Left ventricle myocardium superior (tissue), 1 donor: ENCODE measurements at regions not wholly inside any gene's neighbourhood (a gene's known extent, or its start where the extent isn't known, plus 50 kb on each side); places are given as distances from the start of the nearest gene placed in this dataset.

Source experiments
- ATAC-seq: fragments of 200-7000 bp; cut with Tn5 transposase; one replicate; pipeline ENCODE4 v1.9.1; 2020; ENCODE audit warnings: mild to moderate bottlenecking, moderate library complexity
- DNase-seq: peaks from one replicate; pipeline ENCODE4 v3.0.0-alpha.2; 2020
- intact Hi-C: fragments of 100-400 bp; cut with micrococcal nuclease; formaldehyde crosslinking; loops from one replicate; pipeline ENCODE4 v1.11.0; 2022
- donor health status: DM: no; HTN: yes; CAD: no; lungs with severe emphysema.

DNA sequence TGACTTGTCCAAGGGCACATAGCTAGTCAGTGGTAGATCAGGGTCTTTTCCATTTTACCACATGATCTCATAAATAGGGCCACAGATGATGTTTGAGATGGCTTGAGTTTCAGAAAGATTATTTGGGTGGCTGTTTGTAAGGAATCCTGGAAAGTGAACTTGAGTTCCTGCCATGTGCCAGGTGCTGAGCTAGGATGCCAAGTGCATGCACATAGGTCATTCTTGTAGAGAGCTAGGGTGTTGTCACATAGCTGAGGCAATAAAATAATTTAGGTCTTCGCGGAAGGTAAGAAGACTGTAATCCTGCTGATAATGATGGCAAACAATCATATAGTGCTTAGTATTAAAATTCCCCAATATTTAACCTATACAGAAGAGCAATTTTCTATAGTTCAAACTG is 1162.6 kb upstream of the TENM4 start:
- ATAC-seq (no peak), DNase-seq (no peak)
- intact Hi-C loops, result no loop called here

DNA sequence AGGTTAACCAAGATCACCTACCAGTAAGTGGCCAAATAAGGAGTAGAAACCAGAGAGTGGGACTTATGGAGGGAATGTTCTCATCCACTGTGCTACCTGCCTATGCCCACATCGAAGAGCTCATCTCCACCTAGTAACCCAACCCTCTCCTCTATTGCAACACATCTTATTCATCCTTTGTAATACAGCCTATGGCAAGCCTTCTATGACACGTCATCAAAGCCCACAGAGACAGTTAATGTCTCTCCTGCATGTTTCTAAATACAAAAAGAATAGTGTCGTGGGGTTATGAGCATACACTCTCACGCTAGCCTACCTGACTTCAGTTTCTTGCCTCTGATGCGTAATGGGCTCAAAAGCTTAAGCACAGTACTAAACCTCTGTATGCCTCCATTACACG is 1158.1 kb upstream of the TENM4 start:
- intact Hi-C loops, result no loop called here
- DNase-seq (no peak), ATAC-seq (no peak)

DNA sequence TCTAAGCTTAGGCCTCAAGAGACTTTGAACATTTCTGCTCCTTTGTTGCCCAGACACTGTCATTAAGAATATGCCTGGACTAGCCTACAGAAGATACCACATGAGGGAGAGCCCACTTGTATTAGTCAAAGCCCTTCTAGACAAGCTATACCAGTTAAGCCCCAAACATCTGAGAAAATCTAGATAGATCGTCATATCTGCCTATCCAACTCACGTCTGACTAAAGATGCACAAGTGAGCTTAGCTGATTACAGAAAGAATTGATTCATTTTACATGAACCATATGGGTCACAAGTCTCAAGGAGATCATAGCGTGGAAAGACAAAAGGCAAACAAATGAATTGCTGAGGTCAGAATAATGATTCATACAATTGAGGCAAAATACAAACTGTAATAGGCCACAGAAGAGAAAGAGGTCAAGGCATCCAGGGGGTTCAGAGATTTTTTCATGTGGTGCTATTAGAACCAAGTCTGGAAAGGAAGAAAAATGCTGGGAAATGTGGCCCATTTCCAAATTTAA is 1155.5 kb upstream of the TENM4 start:
- ATAC-seq, result no peak
- DNase-seq, result no peak
- intact Hi-C loops, result no loop called here

DNA sequence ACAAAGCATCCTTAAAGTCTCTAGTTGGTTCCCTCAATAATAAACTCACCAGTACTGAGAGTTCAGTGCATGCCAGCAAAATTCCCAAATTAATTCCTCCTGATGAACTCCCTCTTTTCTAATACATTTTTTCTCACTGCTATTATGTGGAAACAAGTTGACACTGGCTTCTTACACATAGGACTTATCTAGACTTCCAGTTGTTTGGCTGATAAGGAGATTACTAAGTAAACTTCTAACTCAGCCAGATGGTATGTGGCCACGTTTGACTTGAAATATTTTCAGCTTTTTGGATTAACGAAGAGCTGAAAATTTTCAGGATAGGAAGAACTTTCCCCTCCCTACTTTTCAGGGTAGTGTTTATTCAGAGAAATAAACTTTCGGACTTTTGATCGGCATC is 1154.2 kb upstream of the TENM4 start:
- DNase-seq, result no peak
- intact Hi-C loops, result no loop called here

DNA sequence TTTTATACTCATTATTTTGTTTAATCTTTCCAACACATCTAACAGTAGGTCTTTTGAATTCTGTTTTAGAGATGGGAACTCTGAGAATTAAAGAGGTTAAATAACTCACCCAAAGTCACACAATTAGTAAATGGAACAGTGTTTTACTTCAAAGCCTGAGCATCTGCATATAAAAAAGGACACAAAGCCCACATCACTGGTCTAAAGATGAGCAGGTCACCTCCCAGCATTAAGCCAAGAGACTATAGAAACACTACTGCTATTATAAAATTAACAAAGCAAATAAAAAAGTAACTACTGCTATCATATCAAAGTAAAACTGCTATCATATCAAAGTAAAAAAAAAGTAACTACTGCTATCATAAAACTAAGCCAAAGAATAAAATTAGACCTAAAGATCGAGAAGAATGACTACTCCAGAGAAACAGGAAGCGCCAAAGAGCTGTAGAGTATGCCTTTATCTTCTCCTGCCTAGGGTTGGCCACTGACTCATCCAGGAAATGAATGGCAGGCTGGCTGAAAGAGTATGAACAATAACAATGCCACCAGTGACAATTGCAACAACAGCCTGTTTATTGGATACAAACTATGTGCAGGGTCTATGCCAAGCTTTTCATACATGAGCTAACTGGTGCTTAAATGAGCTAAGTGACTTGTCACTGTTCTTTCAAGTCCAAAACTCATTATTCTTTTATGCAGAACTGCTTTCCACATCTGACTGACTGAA is 1153.0 kb upstream of the TENM4 start:
- DNase-seq (no peak), ATAC-seq (peak; percentile 20)
- intact Hi-C loops, result no loop called here

More for the DNA sequence above, 1154.2 kb upstream of the TENM4 start:
- ATAC-seq, result peak; percentile 69

DNA sequence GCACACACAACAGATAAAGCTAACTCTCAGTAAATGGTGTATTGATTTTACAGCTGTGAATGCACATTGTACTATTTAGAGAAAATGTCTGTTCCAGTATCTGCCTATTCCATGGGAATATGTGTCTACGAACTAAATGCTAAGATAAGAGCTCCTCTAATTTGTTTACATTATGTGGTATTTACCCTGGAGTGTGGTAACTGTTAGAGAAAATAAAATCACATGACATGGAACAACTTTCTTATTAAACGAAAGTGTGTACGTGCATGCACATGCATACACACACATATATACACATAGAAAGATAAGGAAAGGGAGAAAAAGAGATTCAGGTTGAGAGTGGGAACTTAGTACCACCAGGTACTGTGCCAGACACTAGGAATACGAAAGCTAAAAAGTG is 1151.7 kb upstream of the TENM4 start:
- DNase-seq (no peak), ATAC-seq (no peak)
- intact Hi-C loops, result no loop called here

DNA sequence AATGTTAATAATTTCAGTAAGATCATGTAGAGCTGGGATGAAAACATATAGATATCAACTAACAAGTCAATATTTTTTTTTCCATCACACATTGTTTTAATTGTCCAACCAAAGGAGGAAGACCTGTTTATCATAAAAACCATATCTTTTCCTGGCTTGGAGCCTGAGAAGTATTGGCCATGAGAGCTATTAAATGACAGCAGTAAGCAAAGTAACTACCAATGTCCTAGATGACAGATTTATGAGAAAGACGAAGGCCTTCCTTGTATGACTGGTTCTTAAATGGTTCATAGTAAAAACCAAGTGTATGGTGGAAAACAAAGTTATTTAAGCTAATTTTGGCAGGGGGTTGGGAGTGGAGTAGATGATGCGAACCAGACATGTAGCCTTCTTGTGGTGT is 1147.1 kb upstream of the TENM4 start:
- DNase-seq, result no peak
- intact Hi-C loops, result no loop called here
- ATAC-seq, result no peak

DNA sequence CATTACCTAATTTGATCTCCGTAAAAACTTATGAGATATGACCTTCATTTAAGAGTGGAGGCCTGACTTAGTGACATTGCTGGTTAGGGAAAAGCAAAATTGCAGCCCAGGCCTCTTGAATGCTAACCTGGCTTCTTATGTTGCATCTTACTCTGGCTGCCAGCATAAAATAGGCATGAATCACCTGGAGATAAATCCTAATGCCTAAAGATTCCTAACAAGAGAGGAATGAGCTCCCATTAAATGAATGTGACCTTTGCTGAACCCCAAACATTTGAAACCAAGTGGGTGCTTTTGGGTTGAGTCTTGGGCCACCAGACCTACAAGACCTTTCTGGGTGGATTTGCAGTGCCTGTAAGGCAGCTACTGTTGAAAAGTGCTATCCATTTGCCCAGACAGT is 1145.6 kb upstream of the TENM4 start:
- ATAC-seq (no peak), DNase-seq (no peak)
- intact Hi-C loops, result no loop called here

DNA sequence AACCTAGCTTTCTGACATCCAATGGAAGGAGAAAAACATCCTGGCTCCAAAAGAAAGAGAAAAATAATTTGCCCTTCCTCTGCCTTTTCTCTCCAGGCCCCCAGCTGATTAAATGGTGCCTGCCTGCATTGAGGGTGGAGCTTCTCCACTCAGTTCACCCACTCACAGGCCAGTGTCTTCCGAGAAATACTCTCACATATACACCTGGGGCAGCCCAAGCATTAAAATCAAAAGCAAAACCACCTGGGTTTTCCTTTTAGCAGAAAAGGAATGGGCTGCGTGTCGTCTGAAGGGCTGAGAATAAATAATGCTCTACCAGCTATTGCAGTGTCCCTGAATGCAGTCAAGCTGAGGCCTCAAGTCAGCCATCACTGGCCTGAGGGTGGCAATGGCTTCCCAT is 1143.8 kb upstream of the TENM4 start:
- DNase-seq, result no peak
- intact Hi-C loops, result no loop called here
- ATAC-seq, result no peak

DNA sequence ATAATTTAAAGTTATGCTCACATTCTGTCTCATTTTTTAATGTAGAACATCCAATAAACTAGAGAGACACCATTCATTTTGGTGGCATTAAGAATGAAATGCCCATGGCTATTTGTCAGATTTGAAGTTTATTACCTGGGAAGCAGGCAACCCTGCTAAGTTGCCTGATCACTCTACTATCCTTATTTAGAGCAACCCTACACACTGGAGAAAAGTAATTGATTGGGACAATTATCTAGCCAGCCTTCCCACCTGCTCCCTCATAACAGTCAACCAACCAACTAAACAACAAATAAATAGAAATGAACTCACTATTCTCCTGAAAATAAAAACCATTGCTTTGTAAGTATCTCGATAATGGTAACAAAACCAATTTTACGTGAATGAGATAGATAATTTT is 1129.0 kb upstream of the TENM4 start:
- intact Hi-C loops, result no loop called here
- DNase-seq (no peak), ATAC-seq (no peak)

DNA sequence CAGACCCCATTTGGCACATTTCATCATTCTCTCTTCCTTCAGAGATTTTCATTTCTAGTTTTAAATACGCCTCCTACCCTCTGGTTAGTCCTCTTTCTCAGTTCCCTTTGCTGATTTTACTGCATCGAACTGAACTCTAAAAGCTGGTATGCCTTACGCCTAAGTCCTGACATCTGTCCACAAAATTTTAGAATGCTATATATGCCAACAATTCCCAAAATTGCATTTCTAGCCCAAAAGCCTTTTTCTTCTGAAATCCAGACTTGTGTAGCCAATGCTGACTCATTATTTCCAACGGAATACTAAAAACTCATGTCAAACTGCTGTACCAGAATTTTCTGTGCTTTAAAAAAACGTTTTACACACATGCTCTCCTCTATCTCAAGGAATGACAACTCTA is 1124.4 kb upstream of the TENM4 start:
- DNase-seq (no peak), ATAC-seq (no peak)
- intact Hi-C loops, result no loop called here

DNA sequence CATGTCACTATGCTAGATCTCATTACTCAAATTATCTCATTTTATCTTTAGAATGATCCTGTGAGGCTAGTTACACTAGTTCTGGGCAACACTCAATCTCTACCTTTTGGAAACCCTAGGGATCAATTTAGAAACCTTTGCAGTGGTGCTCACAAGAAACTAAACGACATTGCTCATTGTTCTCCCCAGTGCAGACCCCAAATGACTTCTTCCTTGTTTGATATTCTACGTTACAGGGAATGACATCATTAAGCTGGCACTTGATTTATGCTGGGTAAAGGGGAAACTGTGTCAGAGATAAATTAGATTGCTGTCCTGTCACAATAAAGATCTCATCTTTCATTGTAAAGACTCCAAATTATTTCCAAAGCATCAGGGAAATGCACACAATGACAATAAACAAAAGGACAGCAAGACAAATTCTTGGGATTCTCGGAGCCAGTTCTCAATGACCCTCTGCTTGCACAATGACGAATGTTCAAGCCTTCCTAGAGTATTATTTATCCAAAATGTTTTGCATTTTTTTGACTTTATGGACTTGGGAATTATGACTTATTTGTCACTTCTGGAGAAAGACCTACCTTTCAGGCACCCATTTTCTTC is 1121.8 kb upstream of the TENM4 start:
- no peak for DNase-seq
- intact Hi-C loops, result no loop called here
- ATAC-seq, result no peak

DNA sequence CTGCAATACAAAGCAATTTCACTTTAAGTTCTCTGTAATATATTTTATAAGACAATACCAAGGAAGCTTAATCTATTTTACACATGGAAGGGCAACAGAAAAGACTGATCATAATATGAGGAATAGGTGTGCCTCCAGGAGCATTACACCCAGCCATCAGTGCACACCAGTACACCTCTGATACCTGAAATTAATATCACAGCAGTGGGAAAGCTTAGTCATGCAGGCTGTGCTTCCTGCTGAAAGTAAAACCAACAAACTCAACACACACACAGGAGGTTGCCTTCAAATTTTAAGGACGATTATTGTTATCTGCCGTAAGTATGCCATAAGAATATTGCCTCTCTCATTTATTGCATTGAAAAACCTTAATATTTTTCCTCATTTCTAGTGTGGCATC is 1119.1 kb upstream of the TENM4 start:
- intact Hi-C loops, result no loop called here
- DNase-seq (no peak), ATAC-seq (no peak)

DNA sequence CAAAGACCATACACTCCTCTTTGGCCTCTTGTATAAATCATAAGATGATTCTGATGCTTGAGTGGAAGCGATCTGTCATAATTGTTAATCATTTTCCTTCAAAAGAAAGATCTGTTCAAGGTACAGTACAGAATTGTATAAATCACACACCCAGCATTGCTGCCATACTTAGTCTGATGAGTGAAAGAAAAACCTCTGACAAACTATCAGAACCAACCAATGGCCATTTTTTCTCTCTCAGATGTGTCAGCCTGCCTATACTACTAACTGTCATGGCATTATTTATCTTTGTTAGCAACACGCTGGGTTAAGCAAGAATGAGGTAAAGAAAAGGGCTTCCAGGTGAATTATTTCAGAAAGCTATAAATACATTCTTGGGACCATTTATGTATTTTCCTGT is 1112.7 kb upstream of the TENM4 start:
- ATAC-seq (no peak), DNase-seq (no peak)
- intact Hi-C loops, result no loop called here

DNA sequence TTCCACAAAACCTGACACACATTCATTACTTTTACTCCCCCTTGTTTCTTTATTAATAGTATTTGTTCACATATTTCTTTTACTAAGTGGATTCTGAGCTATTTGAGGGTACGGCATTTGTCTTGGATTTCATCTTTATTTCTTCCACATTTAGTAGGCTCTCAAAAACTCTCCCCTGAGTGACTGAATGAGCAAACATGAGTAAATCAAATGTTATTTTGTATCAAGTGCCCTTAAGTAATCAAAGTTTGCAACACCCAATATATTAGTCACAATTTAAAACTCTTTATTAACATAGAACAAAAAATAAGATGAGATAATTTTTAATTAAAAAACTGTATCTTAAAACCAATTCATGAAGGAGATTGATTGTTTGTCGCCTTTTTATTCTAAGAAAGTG is 1101.9 kb upstream of the TENM4 start:
- intact Hi-C loops, result no loop called here
- ATAC-seq, result no peak
- DNase-seq, result no peak

DNA sequence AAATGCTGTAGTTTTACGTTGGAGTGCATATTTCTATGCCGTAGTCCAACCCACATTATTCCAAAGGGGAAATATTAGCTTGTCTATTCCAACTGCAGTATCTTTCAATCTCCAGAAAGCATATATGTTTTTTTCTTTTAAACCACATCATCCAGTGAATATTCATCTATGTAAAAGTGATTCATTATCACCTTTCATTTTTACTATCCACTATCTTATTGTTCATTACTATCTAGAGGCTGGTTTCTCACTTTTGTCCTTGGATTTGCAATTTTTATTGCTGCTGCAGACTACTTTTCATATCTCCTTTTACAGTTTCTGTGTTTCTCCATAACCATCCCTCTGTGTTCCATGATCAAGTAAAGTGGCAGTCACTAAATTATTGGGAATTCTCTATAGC is 1097.2 kb upstream of the TENM4 start:
- intact Hi-C loops, result no loop called here
- DNase-seq, result no peak
- no peak for ATAC-seq

DNA sequence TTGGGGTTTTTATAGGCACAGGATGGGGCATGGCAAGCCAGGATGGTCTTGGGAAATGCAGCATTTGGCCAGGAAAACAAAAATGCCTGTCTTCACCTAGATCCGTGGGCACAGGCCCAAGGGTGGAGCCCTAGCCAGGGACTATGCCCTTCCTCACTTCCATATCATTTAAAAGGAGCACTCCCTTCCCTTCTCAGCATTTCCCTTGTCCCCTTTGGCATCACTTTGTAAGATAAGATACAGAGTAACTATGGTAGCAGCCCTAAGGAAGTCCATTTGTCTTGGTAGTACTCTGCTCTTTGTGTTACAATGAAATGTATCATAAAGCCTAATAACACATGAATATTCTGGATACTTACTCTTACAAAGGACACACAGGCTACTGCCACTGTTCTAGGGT is 1092.6 kb upstream of the TENM4 start:
- no peak for DNase-seq
- ATAC-seq, result no peak
- intact Hi-C loops, result no loop called here

DNA sequence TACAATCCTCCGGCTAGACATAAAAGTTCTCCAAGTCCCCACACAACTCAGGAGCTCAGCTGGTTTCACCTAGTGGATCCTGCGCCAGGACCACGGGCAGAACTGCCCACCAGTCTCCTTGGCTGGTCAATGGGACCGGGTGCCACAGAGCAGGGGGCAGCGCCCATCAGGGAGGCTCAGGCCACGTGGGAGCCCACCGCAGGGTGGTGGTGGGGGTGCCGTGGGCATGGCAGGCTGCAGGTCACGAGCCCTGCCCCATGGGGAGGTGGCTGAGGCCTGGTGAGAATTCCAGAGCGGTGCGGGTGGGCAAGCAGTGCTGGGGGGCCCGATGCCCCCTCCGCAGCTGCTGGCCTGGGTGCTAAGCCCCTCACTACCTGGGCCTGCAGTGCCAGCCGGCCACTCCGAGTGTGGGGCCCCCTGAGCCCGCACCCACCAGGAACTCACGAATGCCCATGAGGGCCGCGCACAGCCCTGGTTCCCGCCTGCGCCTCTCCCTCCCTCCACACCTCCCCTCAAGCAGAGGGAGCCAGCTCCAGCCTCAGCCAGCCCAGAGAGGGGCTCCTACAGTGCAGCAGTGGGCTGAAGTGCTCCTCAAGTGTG is 1091.9 kb upstream of the TENM4 start:
- intact Hi-C loops, result no loop called here
- ATAC-seq (no peak), DNase-seq (no peak)

DNA sequence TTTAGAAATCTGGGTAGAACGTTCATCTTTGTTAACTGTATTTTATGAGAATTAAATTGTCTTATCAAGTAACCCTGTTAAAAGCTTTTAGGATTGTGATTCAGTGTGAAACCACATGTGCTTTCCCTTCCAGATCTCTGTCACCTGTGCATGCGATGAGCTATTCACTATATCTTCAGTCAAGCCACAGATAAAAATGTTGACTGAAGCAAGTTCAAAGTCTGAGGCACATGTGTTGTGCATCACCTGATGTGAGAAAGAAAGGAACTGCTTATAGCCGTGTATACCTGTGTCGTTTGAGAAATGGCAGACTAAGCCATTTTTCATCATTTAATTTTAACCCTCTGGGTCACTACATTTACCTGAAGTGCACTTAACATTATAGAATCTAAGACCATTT is 1088.9 kb upstream of the TENM4 start:
- intact Hi-C loops, result no loop called here
- ATAC-seq (no peak), DNase-seq (no peak)

DNA sequence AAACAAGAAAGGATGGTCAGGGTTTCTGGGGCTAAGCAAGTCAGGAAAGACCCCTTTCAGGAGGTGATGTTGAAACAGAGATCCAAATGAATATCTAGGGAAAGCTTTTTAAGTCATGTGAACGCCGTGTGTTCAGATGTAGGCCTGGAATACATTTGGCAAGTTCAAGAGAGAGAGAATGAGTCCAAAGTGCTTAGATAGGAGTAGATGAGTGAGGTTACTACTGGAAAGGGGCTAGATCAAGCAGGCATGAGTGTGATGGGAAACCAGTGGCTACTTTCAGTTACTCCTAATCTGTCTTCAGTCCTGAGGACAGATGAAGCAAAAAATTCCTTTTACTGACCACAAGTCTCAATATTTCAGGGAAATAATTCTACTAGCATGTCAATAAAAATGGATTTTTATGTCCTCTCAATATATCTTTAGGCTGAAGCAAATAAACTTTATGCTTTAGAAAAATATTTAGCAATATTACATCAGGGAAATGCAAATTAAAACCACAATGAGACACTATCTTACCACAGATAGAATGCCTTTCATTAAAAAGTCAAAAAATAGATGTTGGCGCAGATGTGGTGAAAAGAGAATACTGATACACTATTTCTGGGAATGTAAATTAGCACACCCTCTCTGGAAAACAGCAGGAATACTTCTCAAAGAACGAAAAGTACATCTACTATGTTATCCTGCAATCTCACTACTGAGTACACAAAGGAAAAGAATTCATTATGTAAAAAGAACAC is 1085.0 kb upstream of the TENM4 start:
- ATAC-seq (no peak), DNase-seq (no peak)
- intact Hi-C loops, result no loop called here
